HG03097 (cell line): ENCODE measurements at regions not wholly inside any gene's neighbourhood (a gene's known extent, or its start where the extent isn't known, plus 50 kb on each side); places are given as distances from the start of the nearest gene placed in this dataset.

Experiments used
- ATAC-seq: cut with Tn5 transposase; IDR thresholded peaks from one replicate; pipeline ENCODE4 v1.9.1; 2021; ENCODE audit not compliant: unreplicated experiment, low FRiP score

DNA sequence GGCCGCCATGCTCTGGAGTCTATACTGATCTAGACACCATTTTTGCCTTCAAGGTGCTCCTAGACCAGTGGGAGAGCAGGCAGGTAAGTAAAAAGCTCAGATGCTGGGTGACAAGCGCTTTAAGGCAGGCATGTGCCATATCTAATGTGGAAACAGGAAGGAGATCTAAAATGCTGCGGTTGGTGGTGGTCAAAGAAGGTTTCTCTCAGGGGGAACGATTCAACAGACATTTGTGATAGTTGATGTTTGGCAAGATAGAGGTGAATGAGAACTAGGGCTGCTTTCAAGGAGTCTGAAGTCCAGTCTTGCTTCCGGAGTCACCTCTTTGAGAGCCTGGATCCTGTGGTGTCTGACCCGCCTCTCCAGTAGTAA, 146.2 kb upstream of the KLF4 start:
- no peak for ATAC-seq

- ATAC-seq, result no peak
Observed at GRCh38 chr9:107635101-107635802, 145.7 kb upstream of the KLF4 start.

GRCh38 chr9:107633406-107633805, 143.8 kb upstream of the KLF4 start:
- ATAC-seq, result no peak

DNA sequence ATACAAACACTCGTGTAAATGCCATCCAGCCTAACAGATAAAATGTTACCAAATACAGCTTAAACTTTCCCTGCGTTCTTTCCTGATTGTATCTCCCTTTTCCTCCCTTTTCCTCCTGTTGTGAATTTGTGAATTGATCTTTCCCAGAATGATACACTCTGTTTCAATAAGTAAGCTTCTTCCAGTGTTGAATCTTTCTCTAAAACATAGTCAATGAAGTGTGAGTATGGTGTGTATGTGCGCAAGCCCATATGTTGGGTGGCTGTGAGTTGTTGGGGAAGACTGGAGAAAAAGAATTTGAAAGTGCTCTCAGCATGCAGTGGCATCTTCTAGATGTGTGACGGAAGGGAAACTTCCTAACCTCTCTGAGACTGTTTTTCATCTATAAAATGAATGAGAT, 143.1 kb upstream of the KLF4 start:
- no peak for ATAC-seq

- ATAC-seq, result no peak
Observed at GRCh38 chr9:107632216-107632615, 142.6 kb upstream of the KLF4 start.

DNA sequence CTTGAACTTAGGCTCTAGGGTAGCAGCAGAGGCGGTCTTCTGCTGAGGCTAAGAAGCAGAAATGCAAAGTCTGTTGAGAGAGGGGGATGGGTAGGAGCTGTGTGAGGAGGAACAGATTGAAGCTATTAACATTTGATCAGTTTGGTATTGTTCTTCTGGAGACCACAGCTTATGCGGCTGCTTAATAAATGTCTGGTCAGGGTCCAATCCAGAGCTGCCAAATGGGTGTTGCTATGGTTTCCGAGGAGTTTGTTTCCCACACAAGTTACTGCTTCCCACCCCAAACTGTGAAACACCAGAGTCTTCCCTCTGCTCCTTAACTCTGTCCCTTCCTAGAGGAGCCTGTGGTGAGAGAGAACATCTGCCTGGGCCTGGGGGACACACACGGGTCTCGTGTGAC, 142.2 kb upstream of the KLF4 start:
- ATAC-seq, result no peak

GRCh38 chr9:107630156-107630555, 140.6 kb upstream of the KLF4 start:
- ATAC-seq, result no peak

DNA sequence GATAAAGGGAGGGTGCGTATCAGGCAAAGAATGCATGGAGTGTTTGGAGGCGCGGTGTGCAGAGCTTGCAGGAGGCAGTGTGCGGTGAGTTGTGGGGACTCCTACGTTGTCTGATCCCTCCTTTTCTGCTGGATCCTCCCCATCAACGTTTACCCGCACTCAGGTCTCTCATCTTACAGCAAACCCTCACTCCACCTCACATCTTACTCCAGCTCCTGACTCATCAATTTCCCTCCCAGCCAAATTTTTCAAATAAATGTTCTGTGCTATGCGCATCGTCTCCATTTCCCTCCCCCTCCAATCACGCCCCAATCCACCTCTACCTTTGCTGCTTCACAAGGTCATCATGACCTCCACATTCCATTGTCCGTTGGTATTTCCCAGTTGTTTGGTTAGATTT, 138.9 kb upstream of the KLF4 start:
- ATAC-seq, result no peak

GRCh38 chr9:107627781-107628180, 138.2 kb upstream of the KLF4 start:
- no peak for ATAC-seq

DNA sequence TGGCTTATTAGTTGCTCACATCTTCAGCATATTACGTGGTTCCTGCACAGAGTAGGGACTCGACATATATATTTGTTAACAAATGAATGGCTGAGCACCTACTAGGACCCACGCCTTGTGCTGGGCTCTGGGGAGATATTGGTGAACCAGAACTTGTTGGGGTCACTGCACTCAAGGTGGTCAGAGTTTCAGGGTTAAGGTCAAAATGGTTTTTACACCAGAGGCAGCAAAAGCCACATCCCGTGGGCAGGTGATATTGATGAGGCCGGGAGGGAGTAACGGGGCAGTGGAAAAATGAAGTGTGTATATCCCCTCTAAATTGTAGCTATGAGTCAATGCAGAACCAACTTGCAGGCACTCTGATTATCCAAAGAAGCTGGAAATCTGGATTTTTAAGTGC, 136.5 kb upstream of the KLF4 start:
- ATAC-seq, result no peak

DNA sequence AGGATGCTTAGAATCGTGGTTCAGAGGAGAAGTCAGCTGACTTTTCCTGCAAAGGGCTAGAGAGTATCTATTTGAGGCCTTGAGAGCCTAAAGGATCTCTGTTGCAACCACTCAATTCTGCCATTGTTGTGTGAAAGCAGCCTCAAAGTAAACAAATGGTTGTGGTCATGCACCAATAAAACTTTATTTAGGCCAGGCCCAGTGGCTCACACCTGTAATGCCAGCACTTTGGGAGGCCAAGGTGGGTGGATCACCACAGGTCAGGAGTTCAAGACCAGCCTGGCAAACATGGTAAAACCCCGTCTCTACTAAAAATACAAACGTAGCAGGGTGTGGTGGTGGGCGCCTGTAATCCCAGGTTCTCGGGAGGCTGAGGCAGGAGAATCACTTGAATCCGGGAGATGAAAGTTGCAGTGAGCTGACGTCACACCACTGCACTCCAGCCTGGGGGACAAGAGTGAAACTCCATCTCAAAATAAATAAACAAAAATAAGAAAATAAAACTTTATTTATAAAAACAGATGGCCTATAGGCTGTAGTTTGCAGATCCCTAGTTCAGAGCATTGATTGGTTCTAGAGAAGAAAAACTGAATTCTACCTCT, 135.9 kb upstream of the KLF4 start:
- ATAC-seq, result no peak

DNA sequence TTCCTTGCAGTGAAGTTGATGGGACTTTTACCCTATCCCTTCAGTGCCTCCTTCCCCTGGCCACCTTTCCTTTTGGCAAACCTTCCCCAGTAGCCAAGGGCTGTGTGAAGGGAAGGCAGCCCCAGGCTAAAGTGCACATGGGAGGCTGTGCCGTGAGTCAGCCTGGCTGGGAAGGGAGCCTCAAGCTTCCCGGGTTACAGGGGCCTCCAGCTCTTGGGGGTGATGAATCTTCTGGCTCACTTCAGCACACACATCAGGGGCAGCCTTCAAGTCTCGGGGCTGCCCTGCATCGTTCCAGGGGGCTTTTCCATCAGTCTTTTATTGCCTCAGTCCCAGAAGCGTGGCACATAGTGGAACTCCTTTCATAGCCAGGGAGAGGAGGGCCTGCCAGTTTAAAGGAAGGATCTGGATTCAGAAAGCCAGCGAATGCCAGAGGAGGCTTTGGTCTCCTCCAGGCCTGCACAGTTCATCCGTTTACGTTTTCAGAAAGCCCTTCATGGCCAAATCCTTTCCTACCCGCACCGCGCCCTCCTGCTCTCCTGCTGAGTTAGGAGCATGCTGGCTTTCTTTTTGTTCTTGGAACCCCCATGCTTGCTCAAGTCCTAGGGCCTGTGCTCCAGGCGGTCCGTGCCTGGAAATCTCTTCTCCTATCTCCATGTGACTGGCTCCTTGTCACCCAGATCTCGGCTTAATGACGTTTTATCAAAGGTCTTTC, 134.8 kb upstream of the KLF4 start:
- ATAC-seq, result no peak

DNA sequence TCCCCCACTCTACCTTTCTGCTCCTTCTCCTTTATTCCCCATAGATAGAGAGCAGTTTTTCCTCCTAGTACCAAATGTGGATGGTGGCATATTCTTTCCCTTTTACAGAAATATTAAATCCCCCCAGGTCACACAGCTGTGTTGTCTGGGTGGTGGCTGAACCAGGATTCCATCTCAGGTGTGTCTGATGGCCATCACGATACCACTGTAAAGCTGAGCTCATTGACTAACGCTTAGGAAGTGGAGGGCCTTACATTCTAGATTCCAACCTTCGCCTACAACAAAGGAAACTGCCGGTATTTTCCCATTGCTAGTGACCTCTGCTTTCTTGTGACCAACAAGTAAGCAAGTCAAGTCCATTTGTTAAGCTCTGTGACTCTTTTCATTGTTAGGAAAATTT, 131.9 kb upstream of the KLF4 start:
- ATAC-seq, result no peak

DNA sequence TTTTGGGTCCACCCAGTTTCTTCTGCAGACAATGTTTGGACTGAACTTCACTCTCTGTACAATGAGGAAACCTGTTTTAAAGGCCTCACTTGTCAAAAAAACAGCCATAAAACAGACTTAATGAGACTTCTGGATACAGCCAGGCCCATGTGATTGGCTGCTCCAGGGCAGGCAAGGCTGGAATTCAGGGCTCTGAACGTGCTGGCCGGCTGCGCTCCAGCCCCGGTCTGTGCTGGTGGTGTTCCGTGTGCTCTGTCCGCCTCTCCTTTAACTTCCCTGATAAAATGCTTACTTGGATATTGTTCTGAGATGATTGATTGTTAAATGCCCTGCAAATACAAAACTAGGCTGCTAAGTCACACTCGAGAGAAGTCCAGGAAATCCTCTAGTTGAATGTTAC, 131.2 kb upstream of the KLF4 start:
- no peak for ATAC-seq

- ATAC-seq, result no peak
Observed at GRCh38 chr9:107620236-107620635, 130.7 kb upstream of the KLF4 start.

- ATAC-seq, result no peak
Observed at GRCh38 chr9:107615321-107615720, 125.8 kb upstream of the KLF4 start.

DNA sequence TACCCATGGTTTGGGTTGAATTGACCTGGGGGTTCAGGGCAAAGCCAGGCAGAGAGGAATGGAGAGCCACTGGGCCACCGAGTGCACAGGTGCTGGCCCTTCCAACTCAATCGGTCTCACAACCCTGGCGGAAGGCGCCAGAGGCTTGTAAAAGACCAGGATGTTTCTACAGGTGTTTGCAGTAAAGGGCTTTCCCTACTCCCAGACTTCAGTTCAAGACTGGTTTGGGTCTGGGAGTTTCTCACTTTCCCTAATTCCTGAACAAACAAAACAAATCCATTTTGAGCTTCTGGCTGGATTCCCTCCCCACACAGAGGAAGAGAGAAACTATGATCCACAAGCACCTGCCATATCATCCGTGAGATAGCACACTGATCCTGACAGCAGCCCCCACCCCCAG, 125.2 kb upstream of the KLF4 start:
- ATAC-seq, result no peak

GRCh38 chr9:107613321-107613720, 123.8 kb upstream of the KLF4 start:
- no peak for ATAC-seq

DNA sequence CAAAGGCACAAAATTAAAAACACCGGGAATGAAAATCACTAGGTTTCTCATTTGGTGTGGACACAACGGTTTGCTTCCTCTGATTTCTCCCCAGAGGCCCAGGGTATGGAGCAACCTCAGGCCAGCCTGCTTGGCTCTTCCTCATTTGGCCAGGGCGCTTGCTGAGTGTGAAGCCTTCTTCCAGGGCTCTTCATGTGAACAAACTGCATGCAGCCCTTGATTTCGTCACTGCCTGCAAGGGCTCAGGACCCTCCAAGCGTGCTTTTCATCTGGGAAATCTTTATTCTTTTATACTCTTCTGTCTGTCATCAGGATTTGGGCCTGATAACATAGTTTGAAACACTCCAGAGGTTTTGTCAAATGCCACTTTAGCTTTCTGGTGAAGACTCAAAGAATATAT, 122.6 kb upstream of the KLF4 start:
- no peak for ATAC-seq

DNA sequence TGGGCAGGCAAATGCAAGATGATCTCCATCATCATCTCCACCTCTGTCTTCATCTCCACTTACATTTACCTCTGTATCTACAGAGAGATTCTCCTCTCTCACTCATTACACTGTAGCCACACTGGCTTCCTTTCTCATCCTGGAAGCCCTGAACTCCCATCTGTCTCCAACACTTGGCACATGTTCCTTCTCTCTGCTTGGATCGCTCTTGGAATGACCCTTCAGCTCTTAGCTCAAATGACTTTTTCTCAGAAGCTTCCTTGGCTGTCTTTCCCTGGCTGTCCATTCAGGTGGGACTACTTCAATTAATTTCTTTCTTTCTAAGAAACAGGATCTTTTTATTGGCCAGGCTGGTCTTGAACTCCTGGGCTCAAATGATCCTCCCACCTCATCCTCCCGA, 120.0 kb upstream of the KLF4 start:
- no peak for ATAC-seq

DNA sequence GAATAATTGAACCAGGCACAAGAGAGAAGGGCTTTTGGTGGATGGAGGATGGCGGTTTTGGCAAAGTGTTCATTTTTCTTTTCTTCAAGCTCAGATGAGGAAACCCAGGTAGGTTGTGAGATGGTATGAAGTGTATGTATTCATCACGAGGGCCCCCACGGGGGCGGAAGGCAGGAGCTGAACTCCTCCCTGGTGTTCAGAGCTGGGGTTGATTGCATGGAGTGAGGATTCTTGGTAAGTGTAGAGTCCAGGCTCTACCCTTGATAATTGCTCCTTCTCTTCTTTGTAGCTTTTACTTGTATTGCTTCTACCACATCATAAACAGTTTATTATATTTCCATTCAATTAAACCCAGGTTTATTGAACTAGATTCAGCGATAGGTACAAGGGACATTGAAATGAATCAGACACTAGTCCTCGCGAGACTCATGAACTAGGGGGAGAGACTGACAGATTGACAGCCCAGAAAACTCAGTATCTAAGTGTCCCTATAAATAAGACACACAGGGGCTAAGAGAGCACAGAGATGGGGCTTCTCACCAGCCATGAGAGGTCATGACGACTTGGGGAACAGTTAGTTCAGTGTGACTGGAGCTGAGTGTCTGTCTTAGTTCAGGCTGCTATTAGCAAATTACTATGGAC, 116.7 kb upstream of the KLF4 start:
- no peak for ATAC-seq

DNA sequence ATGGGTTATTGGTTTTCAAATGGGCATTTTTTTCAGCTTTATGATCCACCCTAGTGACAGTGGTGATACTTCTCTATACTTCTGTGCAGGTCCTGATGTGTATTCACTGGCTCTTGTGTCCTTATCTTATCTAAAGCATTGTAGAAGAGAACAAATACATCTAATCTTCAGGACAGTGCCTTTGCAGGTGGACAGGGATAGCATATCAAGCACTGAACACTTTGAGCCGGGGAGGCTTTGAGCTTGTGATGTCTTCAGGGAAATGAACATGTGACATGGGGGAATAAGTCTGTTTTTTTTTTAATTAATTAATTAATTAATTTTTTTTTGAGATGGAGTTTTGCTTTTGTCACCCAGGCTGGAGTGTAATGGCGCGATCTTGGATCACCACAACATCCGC, 115.5 kb upstream of the KLF4 start:
- no peak for ATAC-seq
